ENCODE measurements at regions not wholly inside any gene's neighbourhood (a gene's known extent, or its start where the extent isn't known, plus 50 kb on each side); places are given as distances from the start of the nearest gene placed in this dataset.

- CTCF ChIA-PET = no interaction called here
- Histone ChIP-seq H3K27ac (ENCODE audit: low read depth, low read length) (no peak overlapping the region), H3K27me3 (ENCODE audit: control insufficient read depth, insufficient read depth, low read length) (no peaks in the 10 kb centered on the region), H3K9me3 (ENCODE audit: control insufficient read depth, insufficient read depth, low read length) (peaks cover 7% of the 10 kb centered on the region), H3K4me3 (ENCODE audit: low read depth, low read length) (no peak overlapping the region)
- no peak for DNase-seq (ENCODE audit: low read depth, low spot score)
- TF ChIP-seq, protein P1, sequence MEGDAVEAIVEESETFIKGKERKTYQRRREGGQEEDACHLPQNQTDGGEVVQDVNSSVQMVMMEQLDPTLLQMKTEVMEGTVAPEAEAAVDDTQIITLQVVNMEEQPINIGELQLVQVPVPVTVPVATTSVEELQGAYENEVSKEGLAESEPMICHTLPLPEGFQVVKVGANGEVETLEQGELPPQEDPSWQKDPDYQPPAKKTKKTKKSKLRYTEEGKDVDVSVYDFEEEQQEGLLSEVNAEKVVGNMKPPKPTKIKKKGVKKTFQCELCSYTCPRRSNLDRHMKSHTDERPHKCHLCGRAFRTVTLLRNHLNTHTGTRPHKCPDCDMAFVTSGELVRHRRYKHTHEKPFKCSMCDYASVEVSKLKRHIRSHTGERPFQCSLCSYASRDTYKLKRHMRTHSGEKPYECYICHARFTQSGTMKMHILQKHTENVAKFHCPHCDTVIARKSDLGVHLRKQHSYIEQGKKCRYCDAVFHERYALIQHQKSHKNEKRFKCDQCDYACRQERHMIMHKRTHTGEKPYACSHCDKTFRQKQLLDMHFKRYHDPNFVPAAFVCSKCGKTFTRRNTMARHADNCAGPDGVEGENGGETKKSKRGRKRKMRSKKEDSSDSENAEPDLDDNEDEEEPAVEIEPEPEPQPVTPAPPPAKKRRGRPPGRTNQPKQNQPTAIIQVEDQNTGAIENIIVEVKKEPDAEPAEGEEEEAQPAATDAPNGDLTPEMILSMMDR (IDR thresholded peaks at IDR 0.05; ENCODE audit: low read depth, low read length) = no peak
- POLR2A ChIA-PET = no interaction called here
Measured at GRCh38 chr10:8146650-8147049, 92.2 kb downstream of the GATA3 start.

DNA sequence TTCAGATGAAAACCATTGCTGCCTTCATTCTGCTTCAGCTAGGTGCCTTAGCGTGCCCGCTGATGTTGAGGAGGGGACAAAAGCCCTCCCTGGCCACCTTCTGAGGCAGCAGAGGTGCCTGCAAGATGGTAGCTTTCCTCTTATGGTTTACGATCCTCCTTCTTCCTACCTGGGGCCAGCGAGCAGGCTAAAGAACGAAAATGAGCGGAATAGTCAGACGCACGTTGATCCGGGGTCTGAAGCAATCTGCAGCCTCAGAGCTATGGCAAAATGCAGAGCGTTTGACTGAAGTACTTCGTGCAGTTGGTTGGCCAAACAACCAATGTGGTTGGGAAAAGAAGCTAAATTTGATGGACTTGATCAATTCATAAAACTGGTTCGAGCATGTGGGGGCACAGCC is 95.5 kb downstream of the GATA3 start:
- Histone ChIP-seq H3K9me3 (ENCODE audit: control insufficient read depth, insufficient read depth, low read length) (peaks cover 8% of the 10 kb centered on the region), H3K27me3 (ENCODE audit: control insufficient read depth, insufficient read depth, low read length) (no peaks in the 10 kb centered on the region), H3K27ac (ENCODE audit: low read depth, low read length) (no peak overlapping the region), H3K4me3 (ENCODE audit: low read depth, low read length) (no peak overlapping the region)
- ChIA-PET POLR2A (no interaction called here), CTCF (no interaction called here)
- DNase-seq (ENCODE audit: low read depth, low spot score) = no peak
- TF ChIP-seq, protein P1 (IDR thresholded peaks at IDR 0.05; ENCODE audit: low read depth, low read length) = no peak

- no peak for DNase-seq (ENCODE audit: low read depth, low spot score)
- CTCF ChIA-PET = no interaction called here
- Histone ChIP-seq H3K27me3 (ENCODE audit: control insufficient read depth, insufficient read depth, low read length) (no peaks in the 10 kb centered on the region), H3K9me3 (ENCODE audit: control insufficient read depth, insufficient read depth, low read length) (peaks cover 10% of the 10 kb centered on the region), H3K27ac (ENCODE audit: low read depth, low read length) (no peak overlapping the region), H3K4me3 (ENCODE audit: low read depth, low read length) (no peak overlapping the region)
- POLR2A ChIA-PET = no interaction called here
- TF ChIP-seq, protein P1 (IDR thresholded peaks at IDR 0.05; ENCODE audit: low read depth, low read length) = no peak
Measured at GRCh38 chr10:8150401-8150905, 96.0 kb downstream of the GATA3 start.

GRCh38 chr10:8151086-8151485 is 96.6 kb downstream of the GATA3 start:
- Histone ChIP-seq H3K27me3 (ENCODE audit: control insufficient read depth, insufficient read depth, low read length) (no peaks in the 10 kb centered on the region), H3K4me3 (ENCODE audit: low read depth, low read length) (no peak overlapping the region), H3K9me3 (ENCODE audit: control insufficient read depth, insufficient read depth, low read length) (peaks cover 10% of the 10 kb centered on the region), H3K27ac (ENCODE audit: low read depth, low read length) (no peak overlapping the region)
- TF ChIP-seq, protein P1 (IDR thresholded peaks at IDR 0.05; ENCODE audit: low read depth, low read length) = no peak
- POLR2A ChIA-PET = no interaction called here
- CTCF ChIA-PET = no interaction called here
- DNase-seq (ENCODE audit: low read depth, low spot score) = no peak

GRCh38 chr10:8156918-8157317 is 102.4 kb downstream of the GATA3 start:
- DNase-seq (ENCODE audit: low read depth, low spot score) = no peak
- TF ChIP-seq, protein P1 (IDR thresholded peaks at IDR 0.05; ENCODE audit: low read depth, low read length) = no peak
- Histone ChIP-seq H3K9me3 (ENCODE audit: control insufficient read depth, insufficient read depth, low read length) (peaks cover 14% of the 10 kb centered on the region), H3K27ac (ENCODE audit: low read depth, low read length) (no peak overlapping the region), H3K4me3 (ENCODE audit: low read depth, low read length) (no peak overlapping the region), H3K27me3 (ENCODE audit: control insufficient read depth, insufficient read depth, low read length) (no peaks in the 10 kb centered on the region)
- CTCF ChIA-PET = no interaction called here
- POLR2A ChIA-PET = no interaction called here

All from AG04450 (cell line).